ENCODE measurements at regions not wholly inside any gene's neighbourhood (a gene's known extent, or its start where the extent isn't known, plus 50 kb on each side); places are given as distances from the start of the nearest gene placed in this dataset.

GRCh38 chr22:27534720-27535125 is 266.8 kb downstream of the MN1 start:
- peak; percentile 70 for DNase-seq (ENCODE audit: low read depth)

- no peak for DNase-seq (ENCODE audit: low read depth)
These were observed 266.1 kb downstream of the MN1 start for GRCh38 chr22:27535452-27535851.

- DNase-seq (ENCODE audit: low read depth), result no peak
These were observed 264.1 kb downstream of the MN1 start for GRCh38 chr22:27537501-27537900.

- no peak for DNase-seq (ENCODE audit: low read depth)
These were observed 262.9 kb downstream of the MN1 start for GRCh38 chr22:27538666-27539065.

- DNase-seq (ENCODE audit: low read depth), result no peak
These were observed 261.3 kb downstream of the MN1 start for GRCh38 chr22:27540247-27540646.

GRCh38 chr22:27540656-27541396 is 260.7 kb downstream of the MN1 start:
- DNase-seq (ENCODE audit: low read depth), result no peak

- no peak for DNase-seq (ENCODE audit: low read depth)
These were observed 259.7 kb downstream of the MN1 start for GRCh38 chr22:27541836-27542235.

- DNase-seq (ENCODE audit: low read depth), result no peak
These were observed 259.0 kb downstream of the MN1 start for GRCh38 chr22:27542602-27543001.

- no peak for DNase-seq (ENCODE audit: low read depth)
These were observed 258.1 kb downstream of the MN1 start for GRCh38 chr22:27543460-27543859.

GRCh38 chr22:27545085-27545484 is 256.5 kb downstream of the MN1 start:
- no peak for DNase-seq (ENCODE audit: low read depth)

GRCh38 chr22:27546157-27546935 is 255.2 kb downstream of the MN1 start:
- DNase-seq (ENCODE audit: low read depth), result no peak

GRCh38 chr22:27551402-27551801 is 250.2 kb downstream of the MN1 start:
- no peak for DNase-seq (ENCODE audit: low read depth)

GRCh38 chr22:27552176-27552575 is 249.4 kb downstream of the MN1 start:
- DNase-seq (ENCODE audit: low read depth), result no peak

GRCh38 chr22:27552863-27553262 is 248.7 kb downstream of the MN1 start:
- no peak for DNase-seq (ENCODE audit: low read depth)

- peak; percentile 21 for DNase-seq (ENCODE audit: low read depth)
These were observed 247.3 kb downstream of the MN1 start for GRCh38 chr22:27554106-27554811.

- DNase-seq (ENCODE audit: low read depth), result no peak
These were observed 246.6 kb downstream of the MN1 start for GRCh38 chr22:27554841-27555456.

GRCh38 chr22:27556371-27556770 is 245.2 kb downstream of the MN1 start:
- DNase-seq (ENCODE audit: low read depth), result no peak

- no peak for DNase-seq (ENCODE audit: low read depth)
These were observed 244.1 kb downstream of the MN1 start for GRCh38 chr22:27557286-27558008.

- no peak for DNase-seq (ENCODE audit: low read depth)
These were observed 242.7 kb downstream of the MN1 start for GRCh38 chr22:27558658-27559371.

GRCh38 chr22:27560781-27561180 is 240.8 kb downstream of the MN1 start:
- no peak for DNase-seq (ENCODE audit: low read depth)

- DNase-seq (ENCODE audit: low read depth), result no peak
These were observed 240.2 kb downstream of the MN1 start for GRCh38 chr22:27561286-27561904.
